GM12864 (cell line): ENCODE measurements at regions not wholly inside any gene's neighbourhood (a gene's known extent, or its start where the extent isn't known, plus 50 kb on each side); places are given as distances from the start of the nearest gene placed in this dataset.

ENCODE experiments used
- DNase-seq: peaks from one replicate; pipeline ENCODE4 v3.0.0-alpha.2; 2011; ENCODE audit warnings: low read depth
- H3K4me3 ChIP-seq: 2 replicates; pipeline ENCODE4 v1.5.1; 2011; ENCODE audit warnings: mild to moderate bottlenecking, low read depth, low read length, control low read depth
- TF ChIP-seq, protein P1 (sequence below): IDR thresholded peaks from 2 replicates; pipeline ENCODE4 v1.5.1; 2011; ENCODE audit warnings: low read depth, mild to moderate bottlenecking, moderate library complexity, low read length, control low read depth, inconsistent platforms; ENCODE audit errors: missing control alignments

DNA sequence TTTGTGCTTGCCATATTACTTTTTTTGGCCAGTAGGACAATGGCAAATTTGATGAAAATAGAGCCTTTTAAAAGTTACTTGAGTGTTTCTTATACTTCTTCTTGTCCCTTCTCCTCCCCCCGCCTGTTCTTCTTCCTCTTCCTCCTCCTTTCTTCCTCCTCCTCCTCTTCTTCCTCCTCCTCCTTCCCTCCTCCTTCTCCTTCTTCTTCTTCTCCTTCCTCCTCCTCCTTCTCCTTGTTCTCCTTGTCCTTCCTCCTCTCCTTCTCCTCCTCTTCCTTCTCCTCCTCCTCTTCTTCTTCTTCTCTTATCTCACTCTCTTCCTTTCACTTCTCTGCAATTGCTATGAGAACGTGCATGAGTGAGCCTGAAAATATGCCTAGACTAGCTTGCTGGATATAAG is 466.2 kb upstream of the NR5A2 start:
- DNase-seq, result no peak
- H3K4me3 ChIP-seq, result no peak overlapping the region
- TF ChIP-seq, protein P1, sequence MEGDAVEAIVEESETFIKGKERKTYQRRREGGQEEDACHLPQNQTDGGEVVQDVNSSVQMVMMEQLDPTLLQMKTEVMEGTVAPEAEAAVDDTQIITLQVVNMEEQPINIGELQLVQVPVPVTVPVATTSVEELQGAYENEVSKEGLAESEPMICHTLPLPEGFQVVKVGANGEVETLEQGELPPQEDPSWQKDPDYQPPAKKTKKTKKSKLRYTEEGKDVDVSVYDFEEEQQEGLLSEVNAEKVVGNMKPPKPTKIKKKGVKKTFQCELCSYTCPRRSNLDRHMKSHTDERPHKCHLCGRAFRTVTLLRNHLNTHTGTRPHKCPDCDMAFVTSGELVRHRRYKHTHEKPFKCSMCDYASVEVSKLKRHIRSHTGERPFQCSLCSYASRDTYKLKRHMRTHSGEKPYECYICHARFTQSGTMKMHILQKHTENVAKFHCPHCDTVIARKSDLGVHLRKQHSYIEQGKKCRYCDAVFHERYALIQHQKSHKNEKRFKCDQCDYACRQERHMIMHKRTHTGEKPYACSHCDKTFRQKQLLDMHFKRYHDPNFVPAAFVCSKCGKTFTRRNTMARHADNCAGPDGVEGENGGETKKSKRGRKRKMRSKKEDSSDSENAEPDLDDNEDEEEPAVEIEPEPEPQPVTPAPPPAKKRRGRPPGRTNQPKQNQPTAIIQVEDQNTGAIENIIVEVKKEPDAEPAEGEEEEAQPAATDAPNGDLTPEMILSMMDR, result no peak

DNA sequence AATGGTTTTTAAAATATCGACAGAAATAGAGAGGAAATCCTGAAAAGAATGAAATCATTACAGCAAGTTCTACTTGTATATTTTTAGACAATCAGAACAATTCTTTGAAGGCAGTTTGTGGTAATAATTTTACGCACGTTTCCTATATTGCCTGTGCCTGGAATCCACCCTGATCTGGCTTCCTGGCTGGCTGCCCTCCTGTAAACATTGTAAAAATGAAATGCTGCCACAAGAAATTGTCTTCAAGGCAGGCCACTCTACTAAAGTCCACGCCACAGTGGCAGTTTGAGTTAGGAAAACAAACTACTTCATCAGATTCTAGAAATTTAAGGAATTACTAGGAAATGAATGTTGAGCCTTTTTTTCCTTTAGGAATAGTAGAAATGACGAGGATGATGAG is 454.5 kb upstream of the NR5A2 start:
- H3K4me3 ChIP-seq, result no peak overlapping the region
- no peak for DNase-seq
- TF ChIP-seq, protein P1, result no peak

DNA sequence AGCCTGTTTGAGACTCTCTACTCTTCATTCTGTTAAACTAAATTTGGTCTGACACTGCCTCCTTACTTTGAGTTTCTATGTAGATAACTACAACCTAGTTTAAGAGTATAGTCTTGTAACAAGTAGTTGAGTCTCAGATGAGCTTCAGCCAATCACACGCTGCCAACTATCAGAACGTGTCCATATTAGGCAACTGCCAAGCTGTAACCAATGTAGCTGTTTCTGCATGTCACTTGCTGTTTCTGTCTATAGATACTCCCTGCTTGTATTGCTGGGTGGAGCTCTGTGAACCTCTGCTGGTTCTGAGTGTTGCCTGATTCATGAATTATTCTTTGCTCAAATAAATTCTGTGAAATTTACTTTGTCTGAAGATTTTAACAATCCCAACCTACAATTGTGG is 452.6 kb upstream of the NR5A2 start:
- DNase-seq, result no peak
- TF ChIP-seq, protein P1, result no peak
- no peak overlapping the region for H3K4me3 ChIP-seq

DNA sequence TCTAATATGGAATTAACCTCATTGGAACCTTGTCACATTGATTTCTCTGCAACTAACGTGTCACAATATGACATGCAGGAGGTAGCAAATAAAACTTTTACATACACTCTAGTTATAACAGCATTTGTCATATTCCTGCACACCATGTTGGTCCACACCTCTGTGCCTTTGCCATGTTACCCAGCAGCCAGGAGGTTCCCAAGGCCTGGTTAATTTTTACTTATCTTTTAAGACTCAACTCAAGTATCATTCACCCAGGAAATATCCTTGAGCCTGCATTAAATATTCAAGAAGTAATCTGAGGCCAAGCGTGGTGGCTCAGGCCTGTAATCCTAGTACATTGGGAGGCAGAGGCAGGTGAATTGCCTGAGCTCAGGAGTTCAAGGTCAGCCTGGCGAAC is 447.2 kb upstream of the NR5A2 start:
- no peak for DNase-seq
- TF ChIP-seq, protein P1, result no peak
- no peak overlapping the region for H3K4me3 ChIP-seq

DNA sequence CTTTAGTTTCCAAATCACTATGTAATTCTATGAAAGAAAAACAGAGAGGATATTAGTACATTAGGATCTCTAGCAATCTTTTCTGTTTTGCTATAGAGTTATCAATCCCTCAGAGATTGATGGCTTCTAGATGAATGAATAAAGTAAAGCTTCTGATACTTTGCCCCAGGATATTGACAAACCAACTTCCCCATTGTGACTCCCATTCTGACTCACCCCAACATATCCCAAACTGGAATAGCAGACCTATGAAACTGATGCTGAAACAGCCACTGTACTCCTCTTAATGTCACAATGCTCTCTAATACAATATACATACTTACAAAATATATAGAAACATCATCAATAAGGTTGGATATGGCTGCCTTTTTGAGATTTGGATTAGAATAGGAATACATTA is 442.1 kb upstream of the NR5A2 start:
- TF ChIP-seq, protein P1, result no peak
- no peak for DNase-seq
- H3K4me3 ChIP-seq, result no peak overlapping the region

DNA sequence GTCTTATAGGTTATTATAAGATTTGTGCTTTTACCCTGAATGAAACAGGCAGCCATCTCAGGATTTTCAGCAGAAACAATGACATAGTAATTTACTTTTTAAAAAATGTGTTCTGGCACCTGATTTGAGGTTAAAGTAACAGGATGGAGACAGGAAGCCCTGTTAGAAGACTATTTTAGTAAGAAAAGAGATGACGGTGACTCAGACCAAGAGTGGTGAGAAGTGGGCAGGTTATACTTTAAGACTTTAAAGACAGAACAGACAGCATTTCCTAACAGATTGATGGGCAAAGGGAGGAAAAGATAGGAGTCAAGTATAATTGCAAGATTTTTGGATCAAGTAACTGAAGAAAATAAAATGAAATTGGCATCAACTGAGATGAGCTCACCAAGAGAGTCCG is 436.8 kb upstream of the NR5A2 start:
- no peak for DNase-seq

DNA sequence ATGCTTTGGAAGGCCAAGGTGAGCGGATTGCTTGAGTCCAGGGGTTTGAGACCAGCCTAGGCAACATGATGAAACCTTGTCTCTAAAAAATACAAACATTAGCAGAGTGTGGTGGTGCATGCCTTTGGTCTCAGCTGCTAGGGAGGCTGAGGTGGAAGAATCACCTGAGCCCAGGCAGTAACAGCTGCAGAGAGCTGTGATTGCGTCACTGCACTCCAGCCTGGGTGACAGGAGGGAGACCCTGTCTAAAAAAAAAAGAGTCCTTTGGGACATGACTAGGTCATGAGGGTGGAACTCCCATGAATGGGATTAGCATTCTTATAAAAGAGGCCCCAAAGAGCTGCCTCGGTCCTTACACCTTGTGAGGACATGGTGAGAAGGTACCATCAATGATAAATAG is 436.0 kb upstream of the NR5A2 start:
- TF ChIP-seq, protein P1, result no peak

More for the DNA sequence above, 436.8 kb upstream of the NR5A2 start:
- TF ChIP-seq, protein P1, result no peak
- H3K4me3 ChIP-seq, result no peak overlapping the region

More for the DNA sequence above, 436.0 kb upstream of the NR5A2 start:
- no peak for DNase-seq
- H3K4me3 ChIP-seq, result no peak overlapping the region
